ENCODE measurements at regions not wholly inside any gene's neighbourhood (a gene's known extent, or its start where the extent isn't known, plus 50 kb on each side); places are given as distances from the start of the nearest gene placed in this dataset.

DNA sequence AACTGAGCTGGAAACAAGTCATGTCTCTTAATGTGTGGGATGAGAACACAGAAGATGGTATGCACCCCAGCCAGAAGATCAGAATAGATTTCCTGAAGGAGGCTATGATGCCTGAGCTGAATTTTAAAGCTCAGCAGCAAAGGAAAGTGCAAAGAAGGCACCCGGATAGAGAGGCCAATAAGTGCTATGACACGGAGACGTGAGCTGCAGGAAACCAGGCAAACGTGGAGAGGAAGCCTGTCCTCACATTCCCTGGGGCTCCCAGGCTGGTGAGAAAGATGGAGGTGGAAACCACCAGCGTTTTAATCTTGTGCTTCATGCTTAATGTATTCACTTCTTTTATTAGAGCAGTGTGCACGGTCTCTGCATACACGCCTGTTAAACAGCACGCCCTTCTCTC, 302.1 kb downstream of the HAPSTR1 start:
- no peak for DNase-seq (ENCODE audit: low read depth)
- TF ChIP-seq, protein P1, sequence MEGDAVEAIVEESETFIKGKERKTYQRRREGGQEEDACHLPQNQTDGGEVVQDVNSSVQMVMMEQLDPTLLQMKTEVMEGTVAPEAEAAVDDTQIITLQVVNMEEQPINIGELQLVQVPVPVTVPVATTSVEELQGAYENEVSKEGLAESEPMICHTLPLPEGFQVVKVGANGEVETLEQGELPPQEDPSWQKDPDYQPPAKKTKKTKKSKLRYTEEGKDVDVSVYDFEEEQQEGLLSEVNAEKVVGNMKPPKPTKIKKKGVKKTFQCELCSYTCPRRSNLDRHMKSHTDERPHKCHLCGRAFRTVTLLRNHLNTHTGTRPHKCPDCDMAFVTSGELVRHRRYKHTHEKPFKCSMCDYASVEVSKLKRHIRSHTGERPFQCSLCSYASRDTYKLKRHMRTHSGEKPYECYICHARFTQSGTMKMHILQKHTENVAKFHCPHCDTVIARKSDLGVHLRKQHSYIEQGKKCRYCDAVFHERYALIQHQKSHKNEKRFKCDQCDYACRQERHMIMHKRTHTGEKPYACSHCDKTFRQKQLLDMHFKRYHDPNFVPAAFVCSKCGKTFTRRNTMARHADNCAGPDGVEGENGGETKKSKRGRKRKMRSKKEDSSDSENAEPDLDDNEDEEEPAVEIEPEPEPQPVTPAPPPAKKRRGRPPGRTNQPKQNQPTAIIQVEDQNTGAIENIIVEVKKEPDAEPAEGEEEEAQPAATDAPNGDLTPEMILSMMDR (IDR thresholded peaks at IDR 0.05; ENCODE audit: insufficient read depth, low read depth, low read length, missing control alignments), result no peak
- no peak overlapping the region for H3K4me3 ChIP-seq (ENCODE audit: low read depth, low read length)

DNA sequence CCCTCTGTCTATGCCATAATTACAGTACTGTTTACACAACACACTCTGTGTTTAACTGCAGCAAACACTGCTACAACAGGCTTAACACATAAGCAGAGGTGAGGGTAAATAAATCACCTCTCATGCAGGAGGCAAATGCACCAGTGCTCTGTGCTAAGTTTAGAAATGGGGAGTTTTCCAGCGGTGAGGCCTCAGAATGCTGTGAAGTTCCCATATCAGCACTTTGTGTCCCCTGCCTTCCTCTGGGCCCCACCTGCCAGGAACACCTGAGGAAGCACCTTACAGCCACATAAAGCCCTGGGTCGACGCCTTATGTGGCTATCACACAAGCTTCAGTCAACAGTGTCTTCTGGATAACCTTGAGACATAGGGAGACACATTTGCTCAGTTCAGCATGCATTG, 304.5 kb downstream of the HAPSTR1 start:
- TF ChIP-seq, protein P1 (IDR thresholded peaks at IDR 0.05; ENCODE audit: insufficient read depth, low read depth, low read length, missing control alignments), result no peak
- H3K4me3 ChIP-seq (ENCODE audit: low read depth, low read length), result no peak overlapping the region
- no peak for DNase-seq (ENCODE audit: low read depth)

DNA sequence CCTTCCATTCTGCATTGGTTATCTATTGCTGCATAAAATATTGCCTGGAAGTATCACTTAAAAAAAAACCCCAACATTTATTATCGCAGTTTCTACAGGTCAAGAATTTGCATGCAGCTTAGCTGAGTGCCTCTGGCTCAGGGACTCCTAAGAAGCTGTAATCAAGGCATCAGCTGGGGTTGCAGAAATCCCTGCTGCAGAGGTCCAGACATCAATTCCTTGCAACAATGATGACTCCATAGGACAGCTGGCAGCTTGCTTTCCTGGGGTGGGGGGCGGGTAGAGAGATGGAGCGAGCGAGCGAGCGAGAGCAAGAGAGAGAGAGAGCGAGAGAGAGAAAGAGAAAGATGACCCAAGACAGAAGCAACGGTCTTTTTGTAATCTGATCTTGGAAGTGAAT, 308.1 kb downstream of the HAPSTR1 start:
- H3K4me3 ChIP-seq (ENCODE audit: low read depth, low read length), result no peak overlapping the region
- no peak for DNase-seq (ENCODE audit: low read depth)
- TF ChIP-seq, protein P1 (IDR thresholded peaks at IDR 0.05; ENCODE audit: insufficient read depth, low read depth, low read length, missing control alignments), result no peak

DNA sequence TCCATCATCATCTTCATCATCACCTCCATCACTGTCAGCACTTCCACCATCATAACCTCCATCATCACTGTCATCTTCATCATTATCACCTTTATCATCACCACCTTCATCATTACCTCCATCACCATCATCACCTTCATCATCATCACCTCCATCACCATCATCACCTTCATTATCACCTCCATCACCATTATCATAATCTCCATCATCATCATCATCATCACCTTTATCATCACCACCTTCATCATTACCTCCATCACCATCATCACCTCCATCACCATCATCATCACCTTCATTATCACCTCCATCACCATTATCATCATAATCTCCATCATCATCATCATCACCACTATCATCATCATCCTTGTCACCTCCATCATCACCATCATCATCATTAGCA, 309.7 kb downstream of the HAPSTR1 start:
- no peak overlapping the region for H3K4me3 ChIP-seq (ENCODE audit: low read depth, low read length)
- DNase-seq (ENCODE audit: low read depth), result no peak
- TF ChIP-seq, protein P1 (IDR thresholded peaks at IDR 0.05; ENCODE audit: insufficient read depth, low read depth, low read length, missing control alignments), result no peak

GRCh38 chr16:9402293-9402860, 310.9 kb downstream of the HAPSTR1 start:
- no peak overlapping the region for H3K4me3 ChIP-seq (ENCODE audit: low read depth, low read length)
- DNase-seq (ENCODE audit: low read depth), result no peak
- TF ChIP-seq, protein P1 (IDR thresholded peaks at IDR 0.05; ENCODE audit: insufficient read depth, low read depth, low read length, missing control alignments), result no peak

- no peak overlapping the region for H3K4me3 ChIP-seq (ENCODE audit: low read depth, low read length)
- TF ChIP-seq, protein P1 (IDR thresholded peaks at IDR 0.05; ENCODE audit: insufficient read depth, low read depth, low read length, missing control alignments), result no peak
- DNase-seq (ENCODE audit: low read depth), result no peak
Observed at GRCh38 chr16:9404811-9405210, 313.4 kb downstream of the HAPSTR1 start.

- H3K4me3 ChIP-seq (ENCODE audit: low read depth, low read length), result no peak overlapping the region
- no peak for DNase-seq (ENCODE audit: low read depth)
- TF ChIP-seq, protein P1 (IDR thresholded peaks at IDR 0.05; ENCODE audit: insufficient read depth, low read depth, low read length, missing control alignments), result no peak
Observed at GRCh38 chr16:9406038-9406712, 314.7 kb downstream of the HAPSTR1 start.
